ENCODE measurements at regions not wholly inside any gene's neighbourhood (a gene's known extent, or its start where the extent isn't known, plus 50 kb on each side); places are given as distances from the start of the nearest gene placed in this dataset.

GRCh38 chr12:129959889-129960288, 56.1 kb upstream of the TMEM132D start:
- 62% methylated on average over 3 of the region's 3 CpGs for WGBS (ENCODE audit: low lambda C conversion rate, missing lambda C conversion rate)
- no peak for TF ChIP-seq EZH2phosphoT487 (IDR thresholded peaks at IDR 0.05; ENCODE audit: low read depth, severe bottlenecking, unreplicated experiment)
- no peak for TF ChIP-seq EZH2 (IDR thresholded peaks at IDR 0.05; ENCODE audit: borderline replicate concordance)
- TF ChIP-seq CTCF (IDR thresholded peaks at IDR 0.05; ENCODE audit: poor library complexity): no peak

GRCh38 chr12:129961091-129961490, 57.3 kb upstream of the TMEM132D start:
- H3K79me2 ChIP-seq: no peaks in the 10 kb centered on the region
- H3K4me1 ChIP-seq (ENCODE audit: insufficient read depth): no peaks in the 10 kb centered on the region
- H3K27ac ChIP-seq: no peak overlapping the region
- H3K27me3 ChIP-seq: peaks cover 4% of the 10 kb centered on the region
- WGBS (ENCODE audit: low lambda C conversion rate, missing lambda C conversion rate): 82% methylated on average over 4 of the region's 4 CpGs
- no peak overlapping the region for H3K4me3 ChIP-seq
- H2AFZ ChIP-seq: no peak overlapping the region
- no peak overlapping the region for H3K4me2 ChIP-seq
- H4K20me1 ChIP-seq (ENCODE audit: insufficient read depth, poor library complexity, severe bottlenecking): no peaks in the 10 kb centered on the region
- no peaks in the 10 kb centered on the region for H3K36me3 ChIP-seq (replicated peaks; ENCODE audit: insufficient read depth, low read depth)
- no peaks in the 10 kb centered on the region for H3K9me3 ChIP-seq (ENCODE audit: low read depth)
- H3K9me2 ChIP-seq (replicated peaks; ENCODE audit: insufficient read depth): no peaks in the 10 kb centered on the region
- no peak for DNase-seq (ENCODE audit: low spot score)
- TF ChIP-seq CTCF (IDR thresholded peaks at IDR 0.05; ENCODE audit: poor library complexity) (no peak), EZH2 (IDR thresholded peaks at IDR 0.05; ENCODE audit: borderline replicate concordance) (no peak), EZH2phosphoT487 (IDR thresholded peaks at IDR 0.05; ENCODE audit: low read depth, severe bottlenecking, unreplicated experiment) (no peak)

More at GRCh38 chr12:129959889-129960288, 56.1 kb upstream of the TMEM132D start:
- Histone ChIP-seq H3K79me2 (no peaks in the 10 kb centered on the region), H4K20me1 (ENCODE audit: insufficient read depth, poor library complexity, severe bottlenecking) (no peaks in the 10 kb centered on the region), H3K4me1 (ENCODE audit: insufficient read depth) (no peaks in the 10 kb centered on the region), H3K4me2 (no peak overlapping the region), H2AFZ (no peak overlapping the region), H3K9me2 (replicated peaks; ENCODE audit: insufficient read depth) (no peaks in the 10 kb centered on the region), H3K36me3 (replicated peaks; ENCODE audit: insufficient read depth, low read depth) (no peaks in the 10 kb centered on the region), H3K27ac (no peak overlapping the region), H3K4me3 (no peak overlapping the region), H3K9me3 (ENCODE audit: low read depth) (no peaks in the 10 kb centered on the region), H3K27me3 (peaks cover 4% of the 10 kb centered on the region)
- DNase-seq (ENCODE audit: low spot score): no peak

GRCh38 chr12:129961856-129962255, 58.0 kb upstream of the TMEM132D start:
- no peak for DNase-seq (ENCODE audit: low spot score)
- 50% methylated on average over 1 of the region's 1 CpG for WGBS (ENCODE audit: low lambda C conversion rate, missing lambda C conversion rate)
- Histone ChIP-seq H3K27ac (no peak overlapping the region), H3K4me3 (no peak overlapping the region), H4K20me1 (ENCODE audit: insufficient read depth, poor library complexity, severe bottlenecking) (no peaks in the 10 kb centered on the region), H3K79me2 (no peaks in the 10 kb centered on the region), H2AFZ (no peak overlapping the region), H3K9me3 (ENCODE audit: low read depth) (no peaks in the 10 kb centered on the region), H3K4me2 (no peak overlapping the region), H3K36me3 (replicated peaks; ENCODE audit: insufficient read depth, low read depth) (no peaks in the 10 kb centered on the region), H3K9me2 (replicated peaks; ENCODE audit: insufficient read depth) (no peaks in the 10 kb centered on the region), H3K27me3 (peaks cover 4% of the 10 kb centered on the region), H3K4me1 (ENCODE audit: insufficient read depth) (no peaks in the 10 kb centered on the region)
- no peak for TF ChIP-seq EZH2phosphoT487 (IDR thresholded peaks at IDR 0.05; ENCODE audit: low read depth, severe bottlenecking, unreplicated experiment)
- TF ChIP-seq CTCF (IDR thresholded peaks at IDR 0.05; ENCODE audit: poor library complexity): no peak
- TF ChIP-seq EZH2 (IDR thresholded peaks at IDR 0.05; ENCODE audit: borderline replicate concordance): no peak

GRCh38 chr12:129964300-129964699, 60.5 kb upstream of the TMEM132D start:
- no peak overlapping the region for H2AFZ ChIP-seq
- H4K20me1 ChIP-seq (ENCODE audit: insufficient read depth, poor library complexity, severe bottlenecking): no peaks in the 10 kb centered on the region
- no peak for DNase-seq (ENCODE audit: low spot score)
- no peak overlapping the region for H3K4me3 ChIP-seq
- no peaks in the 10 kb centered on the region for H3K9me2 ChIP-seq (replicated peaks; ENCODE audit: insufficient read depth)
- no peaks in the 10 kb centered on the region for H3K79me2 ChIP-seq
- H3K4me1 ChIP-seq (ENCODE audit: insufficient read depth): no peaks in the 10 kb centered on the region
- no peak for TF ChIP-seq CTCF (IDR thresholded peaks at IDR 0.05; ENCODE audit: poor library complexity)
- TF ChIP-seq EZH2phosphoT487 (IDR thresholded peaks at IDR 0.05; ENCODE audit: low read depth, severe bottlenecking, unreplicated experiment): no peak
- TF ChIP-seq EZH2 (IDR thresholded peaks at IDR 0.05; ENCODE audit: borderline replicate concordance): no peak
- H3K27me3 ChIP-seq: peaks cover 4% of the 10 kb centered on the region
- H3K36me3 ChIP-seq (replicated peaks; ENCODE audit: insufficient read depth, low read depth): no peaks in the 10 kb centered on the region
- no peak overlapping the region for H3K27ac ChIP-seq
- WGBS (ENCODE audit: low lambda C conversion rate, missing lambda C conversion rate): 72% methylated on average over 7 of the region's 7 CpGs
- H3K4me2 ChIP-seq: no peak overlapping the region
- H3K9me3 ChIP-seq (ENCODE audit: low read depth): no peaks in the 10 kb centered on the region

Measured in hepatocyte (in vitro differentiated cells).